H1 (cell line): ENCODE measurements at regions not wholly inside any gene's neighbourhood (a gene's known extent, or its start where the extent isn't known, plus 50 kb on each side); places are given as distances from the start of the nearest gene placed in this dataset.

ENCODE experiments used
- POLR2AphosphoS5 ChIP-seq: IDR thresholded peaks from 2 replicates; pipeline ENCODE4 v1.6.1; 2011; ENCODE audit warnings: low read depth, low read length
- RNF2 ChIP-seq: fragments of 200-900, 300-1000 bp; sonication (generic); IDR thresholded peaks from 2 replicates; pipeline ENCODE4 v1.7.1; 2016; ENCODE audit warnings: borderline replicate concordance, low read depth, mild to moderate bottlenecking, antibody characterized with exemption, low read length; ENCODE audit not compliant: poor library complexity, severe bottlenecking; ENCODE audit errors: missing control alignments
- SIN3A ChIP-seq, 2 experiments: IDR thresholded peaks in 1 of 2; conservative IDR thresholded peaks in 1 of 2; 2 replicates each; pipeline ENCODE4 v1.6.1; 2011 to 2012; ENCODE audit warnings: low read length in 2 of 2, improper control_type of control experiment in 1 of 2, low read depth in 1 of 2, mild to moderate bottlenecking in 1 of 2
- SP4 ChIP-seq: IDR thresholded peaks from 2 replicates; pipeline ENCODE4 v1.6.1; 2012; ENCODE audit warnings: low read length, inconsistent platforms
- TEAD4 ChIP-seq: IDR thresholded peaks from 2 replicates; pipeline ENCODE4 v1.6.1; 2012; ENCODE audit warnings: low read depth, low read length, inconsistent platforms, mixed read lengths
- TF ChIP-seq, protein P1 (sequence below): fragments of 300-600 bp; sonication (generic); IDR thresholded peaks from 2 replicates; pipeline ENCODE4 v1.7.1; 2012; ENCODE audit warnings: low read length, moderate library complexity, mild to moderate bottlenecking, inconsistent platforms; ENCODE audit not compliant: insufficient replicate concordance

DNA sequence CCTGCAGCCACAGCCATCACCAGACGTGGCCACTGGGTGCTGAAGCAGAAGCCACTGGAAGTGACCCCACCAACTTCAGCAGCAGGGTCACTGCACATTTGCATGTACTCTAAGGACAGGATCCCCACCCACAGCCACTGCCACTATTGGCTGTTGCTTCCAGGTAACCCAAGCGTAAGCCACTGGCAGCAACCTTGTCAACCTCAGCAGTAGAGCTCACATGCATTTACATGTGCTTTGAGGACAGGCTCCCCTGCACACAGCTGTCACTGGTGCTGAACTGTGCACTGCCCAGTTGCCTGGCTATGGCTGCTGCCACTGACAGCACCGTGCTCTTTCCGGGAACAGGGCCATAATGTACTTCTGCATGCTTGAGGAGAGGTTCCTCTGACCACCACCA, 332.4 kb upstream of the DMD start (continued):
- TF ChIP-seq, protein P1, sequence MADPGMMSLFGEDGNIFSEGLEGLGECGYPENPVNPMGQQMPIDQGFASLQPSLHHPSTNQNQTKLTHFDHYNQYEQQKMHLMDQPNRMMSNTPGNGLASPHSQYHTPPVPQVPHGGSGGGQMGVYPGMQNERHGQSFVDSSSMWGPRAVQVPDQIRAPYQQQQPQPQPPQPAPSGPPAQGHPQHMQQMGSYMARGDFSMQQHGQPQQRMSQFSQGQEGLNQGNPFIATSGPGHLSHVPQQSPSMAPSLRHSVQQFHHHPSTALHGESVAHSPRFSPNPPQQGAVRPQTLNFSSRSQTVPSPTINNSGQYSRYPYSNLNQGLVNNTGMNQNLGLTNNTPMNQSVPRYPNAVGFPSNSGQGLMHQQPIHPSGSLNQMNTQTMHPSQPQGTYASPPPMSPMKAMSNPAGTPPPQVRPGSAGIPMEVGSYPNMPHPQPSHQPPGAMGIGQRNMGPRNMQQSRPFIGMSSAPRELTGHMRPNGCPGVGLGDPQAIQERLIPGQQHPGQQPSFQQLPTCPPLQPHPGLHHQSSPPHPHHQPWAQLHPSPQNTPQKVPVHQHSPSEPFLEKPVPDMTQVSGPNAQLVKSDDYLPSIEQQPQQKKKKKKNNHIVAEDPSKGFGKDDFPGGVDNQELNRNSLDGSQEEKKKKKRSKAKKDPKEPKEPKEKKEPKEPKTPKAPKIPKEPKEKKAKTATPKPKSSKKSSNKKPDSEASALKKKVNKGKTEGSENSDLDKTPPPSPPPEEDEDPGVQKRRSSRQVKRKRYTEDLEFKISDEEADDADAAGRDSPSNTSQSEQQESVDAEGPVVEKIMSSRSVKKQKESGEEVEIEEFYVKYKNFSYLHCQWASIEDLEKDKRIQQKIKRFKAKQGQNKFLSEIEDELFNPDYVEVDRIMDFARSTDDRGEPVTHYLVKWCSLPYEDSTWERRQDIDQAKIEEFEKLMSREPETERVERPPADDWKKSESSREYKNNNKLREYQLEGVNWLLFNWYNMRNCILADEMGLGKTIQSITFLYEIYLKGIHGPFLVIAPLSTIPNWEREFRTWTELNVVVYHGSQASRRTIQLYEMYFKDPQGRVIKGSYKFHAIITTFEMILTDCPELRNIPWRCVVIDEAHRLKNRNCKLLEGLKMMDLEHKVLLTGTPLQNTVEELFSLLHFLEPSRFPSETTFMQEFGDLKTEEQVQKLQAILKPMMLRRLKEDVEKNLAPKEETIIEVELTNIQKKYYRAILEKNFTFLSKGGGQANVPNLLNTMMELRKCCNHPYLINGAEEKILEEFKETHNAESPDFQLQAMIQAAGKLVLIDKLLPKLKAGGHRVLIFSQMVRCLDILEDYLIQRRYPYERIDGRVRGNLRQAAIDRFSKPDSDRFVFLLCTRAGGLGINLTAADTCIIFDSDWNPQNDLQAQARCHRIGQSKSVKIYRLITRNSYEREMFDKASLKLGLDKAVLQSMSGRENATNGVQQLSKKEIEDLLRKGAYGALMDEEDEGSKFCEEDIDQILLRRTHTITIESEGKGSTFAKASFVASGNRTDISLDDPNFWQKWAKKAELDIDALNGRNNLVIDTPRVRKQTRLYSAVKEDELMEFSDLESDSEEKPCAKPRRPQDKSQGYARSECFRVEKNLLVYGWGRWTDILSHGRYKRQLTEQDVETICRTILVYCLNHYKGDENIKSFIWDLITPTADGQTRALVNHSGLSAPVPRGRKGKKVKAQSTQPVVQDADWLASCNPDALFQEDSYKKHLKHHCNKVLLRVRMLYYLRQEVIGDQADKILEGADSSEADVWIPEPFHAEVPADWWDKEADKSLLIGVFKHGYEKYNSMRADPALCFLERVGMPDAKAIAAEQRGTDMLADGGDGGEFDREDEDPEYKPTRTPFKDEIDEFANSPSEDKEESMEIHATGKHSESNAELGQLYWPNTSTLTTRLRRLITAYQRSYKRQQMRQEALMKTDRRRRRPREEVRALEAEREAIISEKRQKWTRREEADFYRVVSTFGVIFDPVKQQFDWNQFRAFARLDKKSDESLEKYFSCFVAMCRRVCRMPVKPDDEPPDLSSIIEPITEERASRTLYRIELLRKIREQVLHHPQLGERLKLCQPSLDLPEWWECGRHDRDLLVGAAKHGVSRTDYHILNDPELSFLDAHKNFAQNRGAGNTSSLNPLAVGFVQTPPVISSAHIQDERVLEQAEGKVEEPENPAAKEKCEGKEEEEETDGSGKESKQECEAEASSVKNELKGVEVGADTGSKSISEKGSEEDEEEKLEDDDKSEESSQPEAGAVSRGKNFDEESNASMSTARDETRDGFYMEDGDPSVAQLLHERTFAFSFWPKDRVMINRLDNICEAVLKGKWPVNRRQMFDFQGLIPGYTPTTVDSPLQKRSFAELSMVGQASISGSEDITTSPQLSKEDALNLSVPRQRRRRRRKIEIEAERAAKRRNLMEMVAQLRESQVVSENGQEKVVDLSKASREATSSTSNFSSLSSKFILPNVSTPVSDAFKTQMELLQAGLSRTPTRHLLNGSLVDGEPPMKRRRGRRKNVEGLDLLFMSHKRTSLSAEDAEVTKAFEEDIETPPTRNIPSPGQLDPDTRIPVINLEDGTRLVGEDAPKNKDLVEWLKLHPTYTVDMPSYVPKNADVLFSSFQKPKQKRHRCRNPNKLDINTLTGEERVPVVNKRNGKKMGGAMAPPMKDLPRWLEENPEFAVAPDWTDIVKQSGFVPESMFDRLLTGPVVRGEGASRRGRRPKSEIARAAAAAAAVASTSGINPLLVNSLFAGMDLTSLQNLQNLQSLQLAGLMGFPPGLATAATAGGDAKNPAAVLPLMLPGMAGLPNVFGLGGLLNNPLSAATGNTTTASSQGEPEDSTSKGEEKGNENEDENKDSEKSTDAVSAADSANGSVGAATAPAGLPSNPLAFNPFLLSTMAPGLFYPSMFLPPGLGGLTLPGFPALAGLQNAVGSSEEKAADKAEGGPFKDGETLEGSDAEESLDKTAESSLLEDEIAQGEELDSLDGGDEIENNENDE: no peak
- TF ChIP-seq SP4 (no peak), POLR2AphosphoS5 (no peak), TEAD4 (no peak), SIN3A (conservative IDR thresholded peaks at IDR 0.05 in 1 of 2, IDR thresholded peaks at IDR 0.05 in 1 of 2; ENCODE audit: low read depth in 1 of 2, low read length in 2 of 2) (no peak), RNF2 (no peak)
